ENCODE measurements at regions not wholly inside any gene's neighbourhood (a gene's known extent, or its start where the extent isn't known, plus 50 kb on each side); places are given as distances from the start of the nearest gene placed in this dataset.

DNA sequence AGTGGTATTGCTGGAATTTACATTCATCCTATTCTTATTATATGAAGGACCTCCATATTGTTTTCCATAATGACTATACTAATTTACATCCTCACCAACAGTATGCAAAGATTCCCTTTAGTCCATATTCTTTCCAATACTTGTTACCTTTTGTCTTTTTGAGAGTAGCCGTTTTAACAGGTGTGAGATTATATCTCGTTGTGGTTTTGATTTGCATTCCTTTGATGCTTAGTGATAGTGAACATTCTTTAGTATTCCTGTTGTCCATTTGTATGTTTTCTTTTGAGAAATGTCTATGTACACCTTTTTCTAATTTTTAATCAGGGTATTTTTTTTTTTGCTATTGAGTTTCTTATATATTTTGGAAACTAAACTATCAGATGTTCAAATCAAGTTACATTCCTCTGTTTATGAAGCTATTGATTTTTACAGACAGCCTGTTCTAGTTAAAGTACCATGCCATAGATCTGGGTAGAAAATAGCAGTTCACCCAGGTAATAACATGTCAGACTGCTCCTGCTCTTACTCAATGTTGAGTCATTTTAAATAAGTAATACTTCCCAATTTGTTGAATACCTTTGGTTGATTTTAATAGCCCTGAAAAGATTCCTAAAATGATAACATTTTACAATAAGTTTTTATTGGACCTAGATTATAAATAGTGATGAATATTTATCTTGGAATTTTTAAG lies 1108.7 kb downstream of the NCAM2 start:
- intact Hi-C loops (cut with DNase I; ENCODE audit: low total_unique reads): no loop called here

DNA sequence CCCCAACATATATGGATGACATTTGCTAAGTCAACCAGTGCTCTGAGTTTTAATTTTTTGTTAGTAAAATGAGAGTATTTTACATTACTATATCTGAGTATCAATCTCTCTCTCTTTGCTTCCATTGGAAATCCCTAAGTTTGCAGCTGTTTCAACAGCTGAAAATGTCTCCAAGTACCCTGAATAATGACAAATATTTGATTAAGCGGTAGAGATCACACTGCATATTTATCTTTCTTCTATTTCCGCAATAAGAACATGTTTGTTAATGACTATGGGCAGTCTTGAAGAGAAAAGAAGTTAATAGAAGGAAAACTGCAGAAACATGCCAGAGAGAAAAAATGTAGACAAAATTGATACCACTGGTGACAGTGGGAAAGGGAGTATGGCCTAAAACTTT lies 1117.5 kb downstream of the NCAM2 start:
- H3K4me1 ChIP-seq: no peaks in the 10 kb centered on the region
- intact Hi-C loops (cut with DNase I; ENCODE audit: low total_unique reads): no loop called here
- no peak for DNase-seq
- H3K27me3 ChIP-seq: no peaks in the 10 kb centered on the region
- no peaks in the 10 kb centered on the region for H3K9me3 ChIP-seq
- no peak overlapping the region for H3K4me3 ChIP-seq
- H3K27ac ChIP-seq: no peak overlapping the region
- H3K36me3 ChIP-seq: no peaks in the 10 kb centered on the region
- TF ChIP-seq, protein P1, sequence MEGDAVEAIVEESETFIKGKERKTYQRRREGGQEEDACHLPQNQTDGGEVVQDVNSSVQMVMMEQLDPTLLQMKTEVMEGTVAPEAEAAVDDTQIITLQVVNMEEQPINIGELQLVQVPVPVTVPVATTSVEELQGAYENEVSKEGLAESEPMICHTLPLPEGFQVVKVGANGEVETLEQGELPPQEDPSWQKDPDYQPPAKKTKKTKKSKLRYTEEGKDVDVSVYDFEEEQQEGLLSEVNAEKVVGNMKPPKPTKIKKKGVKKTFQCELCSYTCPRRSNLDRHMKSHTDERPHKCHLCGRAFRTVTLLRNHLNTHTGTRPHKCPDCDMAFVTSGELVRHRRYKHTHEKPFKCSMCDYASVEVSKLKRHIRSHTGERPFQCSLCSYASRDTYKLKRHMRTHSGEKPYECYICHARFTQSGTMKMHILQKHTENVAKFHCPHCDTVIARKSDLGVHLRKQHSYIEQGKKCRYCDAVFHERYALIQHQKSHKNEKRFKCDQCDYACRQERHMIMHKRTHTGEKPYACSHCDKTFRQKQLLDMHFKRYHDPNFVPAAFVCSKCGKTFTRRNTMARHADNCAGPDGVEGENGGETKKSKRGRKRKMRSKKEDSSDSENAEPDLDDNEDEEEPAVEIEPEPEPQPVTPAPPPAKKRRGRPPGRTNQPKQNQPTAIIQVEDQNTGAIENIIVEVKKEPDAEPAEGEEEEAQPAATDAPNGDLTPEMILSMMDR (IDR thresholded peaks at IDR 0.05): no peak

More for the DNA sequence above, 1108.7 kb downstream of the NCAM2 start:
- Histone ChIP-seq H3K9me3 (no peaks in the 10 kb centered on the region), H3K4me1 (no peaks in the 10 kb centered on the region), H3K27ac (no peak overlapping the region), H3K27me3 (no peaks in the 10 kb centered on the region), H3K36me3 (no peaks in the 10 kb centered on the region), H3K4me3 (no peak overlapping the region)
- TF ChIP-seq, protein P1 (IDR thresholded peaks at IDR 0.05): no peak
- no peak for DNase-seq

DNA sequence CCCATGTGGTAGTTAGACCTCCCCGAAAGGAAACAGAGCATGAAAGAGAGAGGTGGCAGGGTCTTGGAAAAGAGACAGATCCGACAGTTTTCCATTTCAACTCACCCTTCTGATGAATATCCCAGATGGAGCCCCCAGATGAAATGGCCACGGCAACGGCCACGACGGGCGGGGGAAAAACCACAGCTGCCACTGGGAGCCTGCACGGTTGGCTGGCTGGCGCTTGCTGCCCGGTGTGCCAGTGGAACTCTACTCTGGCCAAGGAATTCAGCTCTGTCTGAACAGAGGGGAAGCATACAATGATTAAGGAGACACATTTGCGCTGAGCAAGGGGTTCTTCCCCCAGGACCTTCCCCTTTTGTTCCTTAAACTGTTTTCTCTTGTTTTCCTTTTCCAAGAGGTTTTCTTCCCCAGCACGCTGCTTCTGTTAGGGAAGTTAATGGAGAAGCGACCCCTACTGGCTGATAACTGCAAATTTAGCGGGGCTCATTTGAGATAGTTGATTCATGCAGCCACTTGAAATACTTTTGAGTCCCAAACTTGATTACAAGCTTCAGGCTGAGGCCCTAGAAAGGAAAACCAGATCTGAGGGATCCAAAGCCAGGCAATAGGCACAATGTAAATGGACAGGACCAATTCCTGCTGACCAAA lies 1122.5 kb downstream of the NCAM2 start:
- Histone ChIP-seq H3K4me3 (no peak overlapping the region), H3K36me3 (no peaks in the 10 kb centered on the region), H3K27ac (no peak overlapping the region), H3K9me3 (no peaks in the 10 kb centered on the region), H3K27me3 (no peaks in the 10 kb centered on the region), H3K4me1 (no peaks in the 10 kb centered on the region)
- intact Hi-C loops (cut with DNase I; ENCODE audit: low total_unique reads): no loop called here
- TF ChIP-seq, protein P1 (IDR thresholded peaks at IDR 0.05): no peak
- DNase-seq: no peak

DNA sequence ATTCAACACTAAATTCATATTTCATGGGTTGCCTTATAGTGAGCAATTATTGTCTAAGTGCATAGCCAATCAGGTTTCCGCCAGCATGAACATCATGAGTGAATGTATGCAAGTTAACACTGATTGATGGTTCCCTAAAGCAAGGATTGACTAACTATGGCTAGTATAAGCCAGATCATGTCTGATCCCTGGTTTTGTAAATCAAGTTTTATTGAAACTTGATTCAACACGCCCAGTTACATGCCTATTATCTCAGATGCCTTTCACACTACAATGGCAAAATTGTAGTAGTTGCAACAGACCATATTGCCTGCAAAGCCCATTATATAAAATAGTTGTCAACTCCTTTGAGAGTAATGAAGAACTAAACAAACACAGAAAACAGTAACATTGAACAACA lies 1127.4 kb downstream of the NCAM2 start:
- Histone ChIP-seq H3K4me3 (no peak overlapping the region), H3K36me3 (no peaks in the 10 kb centered on the region), H3K9me3 (no peaks in the 10 kb centered on the region), H3K4me1 (no peaks in the 10 kb centered on the region), H3K27me3 (no peaks in the 10 kb centered on the region), H3K27ac (no peak overlapping the region)
- intact Hi-C loops (cut with DNase I; ENCODE audit: low total_unique reads): no loop called here
- no peak for DNase-seq
- TF ChIP-seq, protein P1 (IDR thresholded peaks at IDR 0.05): no peak

DNA sequence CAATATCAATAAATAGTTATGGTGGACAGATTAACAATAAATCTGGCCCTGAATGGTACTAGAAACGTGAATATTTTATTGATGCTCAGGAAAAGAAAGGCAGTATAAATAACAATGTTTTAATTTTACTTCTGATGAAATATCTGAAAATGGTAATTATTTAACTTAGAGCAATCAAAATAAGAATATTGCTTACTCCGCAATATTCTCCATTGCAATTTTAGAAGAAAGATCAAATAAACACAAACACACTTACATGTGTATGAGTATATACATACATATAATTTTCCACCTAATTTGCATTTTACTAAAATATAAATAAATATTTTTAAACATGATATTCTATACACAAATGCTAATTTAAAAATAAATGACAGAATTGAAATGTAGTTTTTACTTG lies 1130.5 kb downstream of the NCAM2 start:
- Histone ChIP-seq H3K27ac (no peak overlapping the region), H3K4me3 (no peak overlapping the region), H3K4me1 (no peaks in the 10 kb centered on the region), H3K9me3 (no peaks in the 10 kb centered on the region), H3K27me3 (no peaks in the 10 kb centered on the region), H3K36me3 (no peaks in the 10 kb centered on the region)
- DNase-seq: no peak
- intact Hi-C loops (cut with DNase I; ENCODE audit: low total_unique reads): no loop called here
- TF ChIP-seq, protein P1 (IDR thresholded peaks at IDR 0.05): no peak

Data from tibial artery (tissue), 4 donors.